ENCODE measurements at regions not wholly inside any gene's neighbourhood (a gene's known extent, or its start where the extent isn't known, plus 50 kb on each side); places are given as distances from the start of the nearest gene placed in this dataset.

- Histone ChIP-seq H3K9me3 (replicated peaks) (peaks cover 14% of the 10 kb centered on the region), H3K27me3 (ENCODE audit: low read depth) (peaks cover 40% of the 10 kb centered on the region), H3K4me3 (no peak overlapping the region), H3K27ac (replicated peaks) (no peak overlapping the region), H3K4me1 (no peaks in the 10 kb centered on the region), H3K36me3 (no peaks in the 10 kb centered on the region)
- intact Hi-C loops (cut with micrococcal nuclease): no loop called here
- TF ChIP-seq CTCF (IDR thresholded peaks at IDR 0.05; ENCODE audit: borderline replicate concordance): no peak
- no peak for DNase-seq
Observed at GRCh38 chr3:72200332-72200731, 415.4 kb upstream of the PROK2 start.

GRCh38 chr3:72199530-72199929 is 414.6 kb upstream of the PROK2 start:
- intact Hi-C loops (cut with micrococcal nuclease): no loop called here
- no peak for TF ChIP-seq CTCF (IDR thresholded peaks at IDR 0.05; ENCODE audit: borderline replicate concordance)
- H3K4me1 ChIP-seq: no peaks in the 10 kb centered on the region
- peaks cover 35% of the 10 kb centered on the region for H3K27me3 ChIP-seq (ENCODE audit: low read depth)
- no peaks in the 10 kb centered on the region for H3K36me3 ChIP-seq
- H3K27ac ChIP-seq (replicated peaks): no peak overlapping the region
- no peak overlapping the region for H3K4me3 ChIP-seq
- no peak for DNase-seq
- H3K9me3 ChIP-seq (replicated peaks): peaks cover 14% of the 10 kb centered on the region

GRCh38 chr3:72196377-72196929 is 411.5 kb upstream of the PROK2 start:
- TF ChIP-seq CTCF (IDR thresholded peaks at IDR 0.05; ENCODE audit: borderline replicate concordance): no peak
- intact Hi-C loops (cut with micrococcal nuclease): no loop called here

GRCh38 chr3:72195895-72196294 is 410.9 kb upstream of the PROK2 start:
- intact Hi-C loops (cut with micrococcal nuclease): no loop called here
- DNase-seq: no peak
- no peaks in the 10 kb centered on the region for H3K36me3 ChIP-seq
- H3K4me1 ChIP-seq: no peaks in the 10 kb centered on the region
- H3K4me3 ChIP-seq: no peak overlapping the region
- TF ChIP-seq CTCF (IDR thresholded peaks at IDR 0.05; ENCODE audit: borderline replicate concordance): no peak
- peaks cover 26% of the 10 kb centered on the region for H3K9me3 ChIP-seq (replicated peaks)
- H3K27ac ChIP-seq (replicated peaks): no peak overlapping the region
- peaks cover 16% of the 10 kb centered on the region for H3K27me3 ChIP-seq (ENCODE audit: low read depth)

More at GRCh38 chr3:72196377-72196929, 411.5 kb upstream of the PROK2 start:
- peaks cover 20% of the 10 kb centered on the region for H3K27me3 ChIP-seq (ENCODE audit: low read depth)
- no peak overlapping the region for H3K27ac ChIP-seq (replicated peaks)
- H3K36me3 ChIP-seq: no peaks in the 10 kb centered on the region
- DNase-seq: no peak
- peaks cover 27% of the 10 kb centered on the region for H3K9me3 ChIP-seq (replicated peaks)
- H3K4me1 ChIP-seq: no peaks in the 10 kb centered on the region
- no peak overlapping the region for H3K4me3 ChIP-seq

- Histone ChIP-seq H3K36me3 (no peaks in the 10 kb centered on the region), H3K4me1 (no peaks in the 10 kb centered on the region), H3K4me3 (no peak overlapping the region), H3K27ac (replicated peaks) (no peak overlapping the region), H3K27me3 (ENCODE audit: low read depth) (peaks cover 7% of the 10 kb centered on the region), H3K9me3 (replicated peaks) (peaks cover 14% of the 10 kb centered on the region)
- no peak for DNase-seq
- no peak for TF ChIP-seq CTCF (IDR thresholded peaks at IDR 0.05; ENCODE audit: borderline replicate concordance)
- intact Hi-C loops (cut with micrococcal nuclease): no loop called here
Observed at GRCh38 chr3:72194458-72194857, 409.5 kb upstream of the PROK2 start.
